ENCODE measurements at regions not wholly inside any gene's neighbourhood (a gene's known extent, or its start where the extent isn't known, plus 50 kb on each side); places are given as distances from the start of the nearest gene placed in this dataset.

DNA sequence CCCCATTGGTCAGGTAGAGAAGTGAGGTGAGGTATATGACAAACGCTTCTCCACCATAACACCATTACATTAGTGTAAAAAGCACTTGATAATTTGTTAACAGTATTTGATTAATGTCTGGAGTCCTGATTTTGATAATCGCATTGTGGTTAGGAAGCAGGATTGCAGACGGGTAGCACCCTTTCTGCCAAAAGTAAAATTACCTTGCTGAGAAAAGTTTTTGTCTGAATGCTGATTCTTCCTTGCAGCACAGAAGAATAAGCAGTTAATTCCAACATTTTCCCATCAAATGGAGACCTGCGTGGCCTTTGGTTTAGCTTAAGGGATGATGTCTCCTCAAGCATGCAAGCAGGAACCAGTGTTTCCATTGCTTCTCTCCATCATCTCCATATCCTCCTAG is 1090.2 kb upstream of the TMEM132C start:
- TF ChIP-seq, protein P1, sequence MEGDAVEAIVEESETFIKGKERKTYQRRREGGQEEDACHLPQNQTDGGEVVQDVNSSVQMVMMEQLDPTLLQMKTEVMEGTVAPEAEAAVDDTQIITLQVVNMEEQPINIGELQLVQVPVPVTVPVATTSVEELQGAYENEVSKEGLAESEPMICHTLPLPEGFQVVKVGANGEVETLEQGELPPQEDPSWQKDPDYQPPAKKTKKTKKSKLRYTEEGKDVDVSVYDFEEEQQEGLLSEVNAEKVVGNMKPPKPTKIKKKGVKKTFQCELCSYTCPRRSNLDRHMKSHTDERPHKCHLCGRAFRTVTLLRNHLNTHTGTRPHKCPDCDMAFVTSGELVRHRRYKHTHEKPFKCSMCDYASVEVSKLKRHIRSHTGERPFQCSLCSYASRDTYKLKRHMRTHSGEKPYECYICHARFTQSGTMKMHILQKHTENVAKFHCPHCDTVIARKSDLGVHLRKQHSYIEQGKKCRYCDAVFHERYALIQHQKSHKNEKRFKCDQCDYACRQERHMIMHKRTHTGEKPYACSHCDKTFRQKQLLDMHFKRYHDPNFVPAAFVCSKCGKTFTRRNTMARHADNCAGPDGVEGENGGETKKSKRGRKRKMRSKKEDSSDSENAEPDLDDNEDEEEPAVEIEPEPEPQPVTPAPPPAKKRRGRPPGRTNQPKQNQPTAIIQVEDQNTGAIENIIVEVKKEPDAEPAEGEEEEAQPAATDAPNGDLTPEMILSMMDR (IDR thresholded peaks at IDR 0.05; ENCODE audit: insufficient read depth, low read length, poor library complexity, severe bottlenecking): no peak
- TF ChIP-seq EZH2phosphoT487 (conservative IDR thresholded peaks at IDR 0.05; ENCODE audit: low read length): no peak
